ENCODE measurements at regions not wholly inside any gene's neighbourhood (a gene's known extent, or its start where the extent isn't known, plus 50 kb on each side); places are given as distances from the start of the nearest gene placed in this dataset.

DNA sequence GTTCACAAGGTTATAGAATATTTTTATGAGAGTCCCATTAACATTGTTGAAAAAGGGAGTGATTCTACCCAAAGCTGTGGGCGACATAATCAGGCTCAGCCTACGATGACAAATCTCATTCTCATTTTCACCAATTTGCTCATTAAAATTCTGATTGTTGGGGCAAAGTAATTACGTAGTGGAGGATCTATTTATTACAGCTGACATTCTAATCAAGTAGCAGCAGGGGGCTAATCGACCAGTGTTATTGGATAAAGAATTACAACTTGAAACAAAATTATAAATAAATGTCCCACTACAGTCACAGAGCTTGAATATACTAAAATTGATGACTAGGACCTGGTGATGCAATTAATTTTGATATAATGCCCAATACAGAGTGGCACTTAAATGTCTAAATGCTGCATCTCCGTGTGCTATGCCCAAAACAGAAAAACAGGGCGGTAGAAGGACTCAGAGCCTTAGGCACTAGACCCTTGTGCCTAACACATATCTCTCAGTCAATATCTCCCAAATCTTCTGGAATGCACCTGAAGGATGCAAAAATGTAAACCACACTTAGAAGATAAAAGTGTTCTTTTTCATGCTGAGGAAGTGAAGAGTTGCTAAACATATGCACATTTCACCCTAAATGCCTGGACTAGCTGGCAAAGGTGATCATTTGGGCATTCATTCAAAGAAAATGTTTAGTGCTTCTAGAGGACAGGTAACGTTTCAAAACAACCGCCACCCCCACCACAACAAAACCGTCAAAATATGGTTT, 88.3 kb downstream of the CD24 start:
- peaks cover 5% of the 10 kb centered on the region for H3K27me3 Mint-ChIP-seq (ENCODE audit: insufficient read depth, low read depth, poor library complexity)
- Histone ChIP-seq H3K9me2 (ENCODE audit: insufficient read depth) (no peaks in the 10 kb centered on the region), H4K20me1 (replicated peaks; ENCODE audit: insufficient read depth) (no peaks in the 10 kb centered on the region), H3K27ac (ENCODE audit: low read depth) (peak overlapping the region; percentile 84), H3K4me3 (peak overlapping the region; percentile 29), H3K4me2 (peak overlapping the region; percentile 59), H3K4me1 (ENCODE audit: insufficient read depth) (peaks cover 51% of the 10 kb centered on the region), H3K36me3 (ENCODE audit: insufficient read depth) (no peaks in the 10 kb centered on the region), H3F3A (replicated peaks; ENCODE audit: low read depth) (peaks cover 7% of the 10 kb centered on the region; the same call in 1 of the 2 replicates), H2AFZ (no peak overlapping the region; the same call in 1 of the 2 replicates), H3K79me2 (replicated peaks; ENCODE audit: insufficient read depth) (no peaks in the 10 kb centered on the region), H3K27me3 (ENCODE audit: insufficient read depth) (no peaks in the 10 kb centered on the region)
- no peaks in the 10 kb centered on the region; the same call in 2 of the 3 replicates for H3K9me3 Mint-ChIP-seq
- H3K36me3 Mint-ChIP-seq (ENCODE audit: low read depth) = no peaks in the 10 kb centered on the region
- peak overlapping the region; percentile 55 for H3K4me3 Mint-ChIP-seq
- H3K4me1 Mint-ChIP-seq = peaks cover 57% of the 10 kb centered on the region
- DNase-seq (ENCODE audit: low spot score) = peak; percentile 26
- peak overlapping the region; percentile 92 for H3K27ac Mint-ChIP-seq
- TF ChIP-seq NANOG (IDR thresholded peaks at IDR 0.05; ENCODE audit: borderline replicate concordance) = peak; percentile 84
- TF ChIP-seq, protein P1, sequence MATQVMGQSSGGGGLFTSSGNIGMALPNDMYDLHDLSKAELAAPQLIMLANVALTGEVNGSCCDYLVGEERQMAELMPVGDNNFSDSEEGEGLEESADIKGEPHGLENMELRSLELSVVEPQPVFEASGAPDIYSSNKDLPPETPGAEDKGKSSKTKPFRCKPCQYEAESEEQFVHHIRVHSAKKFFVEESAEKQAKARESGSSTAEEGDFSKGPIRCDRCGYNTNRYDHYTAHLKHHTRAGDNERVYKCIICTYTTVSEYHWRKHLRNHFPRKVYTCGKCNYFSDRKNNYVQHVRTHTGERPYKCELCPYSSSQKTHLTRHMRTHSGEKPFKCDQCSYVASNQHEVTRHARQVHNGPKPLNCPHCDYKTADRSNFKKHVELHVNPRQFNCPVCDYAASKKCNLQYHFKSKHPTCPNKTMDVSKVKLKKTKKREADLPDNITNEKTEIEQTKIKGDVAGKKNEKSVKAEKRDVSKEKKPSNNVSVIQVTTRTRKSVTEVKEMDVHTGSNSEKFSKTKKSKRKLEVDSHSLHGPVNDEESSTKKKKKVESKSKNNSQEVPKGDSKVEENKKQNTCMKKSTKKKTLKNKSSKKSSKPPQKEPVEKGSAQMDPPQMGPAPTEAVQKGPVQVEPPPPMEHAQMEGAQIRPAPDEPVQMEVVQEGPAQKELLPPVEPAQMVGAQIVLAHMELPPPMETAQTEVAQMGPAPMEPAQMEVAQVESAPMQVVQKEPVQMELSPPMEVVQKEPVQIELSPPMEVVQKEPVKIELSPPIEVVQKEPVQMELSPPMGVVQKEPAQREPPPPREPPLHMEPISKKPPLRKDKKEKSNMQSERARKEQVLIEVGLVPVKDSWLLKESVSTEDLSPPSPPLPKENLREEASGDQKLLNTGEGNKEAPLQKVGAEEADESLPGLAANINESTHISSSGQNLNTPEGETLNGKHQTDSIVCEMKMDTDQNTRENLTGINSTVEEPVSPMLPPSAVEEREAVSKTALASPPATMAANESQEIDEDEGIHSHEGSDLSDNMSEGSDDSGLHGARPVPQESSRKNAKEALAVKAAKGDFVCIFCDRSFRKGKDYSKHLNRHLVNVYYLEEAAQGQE (IDR thresholded peaks at IDR 0.05; ENCODE audit: unreplicated experiment) = no peak
- peak; percentile 52 for ATAC-seq

DNA sequence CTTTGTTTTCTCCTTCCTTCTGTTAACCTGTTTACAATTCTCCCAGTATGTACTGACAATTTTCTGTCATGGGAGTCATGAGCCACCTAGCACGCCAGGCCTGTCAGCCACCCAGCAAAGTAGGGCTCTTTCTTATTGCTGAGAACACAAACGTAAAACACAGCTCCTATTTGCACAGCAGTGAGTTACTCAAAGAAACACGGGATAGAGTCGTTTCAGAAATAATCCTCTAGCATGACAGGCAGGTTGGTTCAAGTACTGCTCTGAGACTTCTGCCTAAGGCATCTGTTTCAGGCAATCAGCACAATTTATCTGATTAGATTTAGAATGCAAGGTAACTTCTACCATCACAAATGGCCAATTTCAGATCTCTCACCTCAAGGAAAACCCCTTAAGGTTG, 88.8 kb downstream of the CD24 start:
- H3K27me3 Mint-ChIP-seq (ENCODE audit: insufficient read depth, low read depth, poor library complexity) = peaks cover 5% of the 10 kb centered on the region
- H3K27ac ChIP-seq (ENCODE audit: low read depth) = peak overlapping the region; percentile 84
- no peaks in the 10 kb centered on the region for H4K20me1 ChIP-seq (replicated peaks; ENCODE audit: insufficient read depth)
- H3K9me2 ChIP-seq (ENCODE audit: insufficient read depth) = no peaks in the 10 kb centered on the region
- peak overlapping the region; percentile 29; the same call in 1 of the 2 replicates for H3K4me3 ChIP-seq
- DNase-seq (ENCODE audit: low spot score) = peak; percentile 11
- peaks cover 51% of the 10 kb centered on the region for H3K4me1 ChIP-seq (ENCODE audit: insufficient read depth)
- no peaks in the 10 kb centered on the region; the same call in 2 of the 3 replicates for H3K9me3 Mint-ChIP-seq
- H3K4me1 Mint-ChIP-seq = peaks cover 58% of the 10 kb centered on the region
- no peak for ATAC-seq
- no peak overlapping the region for H3K4me3 Mint-ChIP-seq
- H3F3A ChIP-seq (replicated peaks; ENCODE audit: low read depth) = peaks cover 7% of the 10 kb centered on the region; the same call in 1 of the 2 replicates
- peak overlapping the region; percentile 59 for H3K4me2 ChIP-seq
- H3K36me3 ChIP-seq (ENCODE audit: insufficient read depth) = no peaks in the 10 kb centered on the region
- TF ChIP-seq STAT1 (IDR thresholded peaks at IDR 0.05; ENCODE audit: unreplicated experiment) (no peak), CREB1 (CRISPR knock-in tag; IDR thresholded peaks at IDR 0.05; ENCODE audit: low read depth) (no peak), JUNB (IDR thresholded peaks at IDR 0.05; ENCODE audit: unreplicated experiment) (no peak), EZH2phosphoT487 (IDR thresholded peaks at IDR 0.05; ENCODE audit: unreplicated experiment) (no peak), ZNF331 (CRISPR knock-in tag; IDR thresholded peaks at IDR 0.05; ENCODE audit: low read depth) (no peak), EZH2 (IDR thresholded peaks at IDR 0.05; ENCODE audit: low read depth, unreplicated experiment) (no peak), ZNF114 (CRISPR knock-in tag; IDR thresholded peaks at IDR 0.05) (no peak), POLR2AphosphoS5 (IDR thresholded peaks at IDR 0.05; ENCODE audit: low read depth) (no peak), NANOG (IDR thresholded peaks at IDR 0.05; ENCODE audit: borderline replicate concordance) (no peak)
- TF ChIP-seq, protein P2, sequence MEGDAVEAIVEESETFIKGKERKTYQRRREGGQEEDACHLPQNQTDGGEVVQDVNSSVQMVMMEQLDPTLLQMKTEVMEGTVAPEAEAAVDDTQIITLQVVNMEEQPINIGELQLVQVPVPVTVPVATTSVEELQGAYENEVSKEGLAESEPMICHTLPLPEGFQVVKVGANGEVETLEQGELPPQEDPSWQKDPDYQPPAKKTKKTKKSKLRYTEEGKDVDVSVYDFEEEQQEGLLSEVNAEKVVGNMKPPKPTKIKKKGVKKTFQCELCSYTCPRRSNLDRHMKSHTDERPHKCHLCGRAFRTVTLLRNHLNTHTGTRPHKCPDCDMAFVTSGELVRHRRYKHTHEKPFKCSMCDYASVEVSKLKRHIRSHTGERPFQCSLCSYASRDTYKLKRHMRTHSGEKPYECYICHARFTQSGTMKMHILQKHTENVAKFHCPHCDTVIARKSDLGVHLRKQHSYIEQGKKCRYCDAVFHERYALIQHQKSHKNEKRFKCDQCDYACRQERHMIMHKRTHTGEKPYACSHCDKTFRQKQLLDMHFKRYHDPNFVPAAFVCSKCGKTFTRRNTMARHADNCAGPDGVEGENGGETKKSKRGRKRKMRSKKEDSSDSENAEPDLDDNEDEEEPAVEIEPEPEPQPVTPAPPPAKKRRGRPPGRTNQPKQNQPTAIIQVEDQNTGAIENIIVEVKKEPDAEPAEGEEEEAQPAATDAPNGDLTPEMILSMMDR (conservative IDR thresholded peaks at IDR 0.05; ENCODE audit: low read depth in 2 of 2) = no peak
- TF ChIP-seq, protein P3, sequence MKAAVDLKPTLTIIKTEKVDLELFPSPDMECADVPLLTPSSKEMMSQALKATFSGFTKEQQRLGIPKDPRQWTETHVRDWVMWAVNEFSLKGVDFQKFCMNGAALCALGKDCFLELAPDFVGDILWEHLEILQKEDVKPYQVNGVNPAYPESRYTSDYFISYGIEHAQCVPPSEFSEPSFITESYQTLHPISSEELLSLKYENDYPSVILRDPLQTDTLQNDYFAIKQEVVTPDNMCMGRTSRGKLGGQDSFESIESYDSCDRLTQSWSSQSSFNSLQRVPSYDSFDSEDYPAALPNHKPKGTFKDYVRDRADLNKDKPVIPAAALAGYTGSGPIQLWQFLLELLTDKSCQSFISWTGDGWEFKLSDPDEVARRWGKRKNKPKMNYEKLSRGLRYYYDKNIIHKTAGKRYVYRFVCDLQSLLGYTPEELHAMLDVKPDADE (IDR thresholded peaks at IDR 0.05) = no peak
- TF ChIP-seq, protein P1 (IDR thresholded peaks at IDR 0.05; ENCODE audit: unreplicated experiment) = no peak
- no peak overlapping the region; the same call in 1 of the 2 replicates for H2AFZ ChIP-seq
- H3K27me3 ChIP-seq (ENCODE audit: insufficient read depth) = no peaks in the 10 kb centered on the region
- peak overlapping the region; percentile 87 for H3K27ac Mint-ChIP-seq
- no peaks in the 10 kb centered on the region for H3K36me3 Mint-ChIP-seq (ENCODE audit: low read depth)
- H3K79me2 ChIP-seq (replicated peaks; ENCODE audit: insufficient read depth) = no peaks in the 10 kb centered on the region

All from GM23338 (cell line).